ENCODE measurements at regions not wholly inside any gene's neighbourhood (a gene's known extent, or its start where the extent isn't known, plus 50 kb on each side); places are given as distances from the start of the nearest gene placed in this dataset.

- TF ChIP-seq, protein P1, sequence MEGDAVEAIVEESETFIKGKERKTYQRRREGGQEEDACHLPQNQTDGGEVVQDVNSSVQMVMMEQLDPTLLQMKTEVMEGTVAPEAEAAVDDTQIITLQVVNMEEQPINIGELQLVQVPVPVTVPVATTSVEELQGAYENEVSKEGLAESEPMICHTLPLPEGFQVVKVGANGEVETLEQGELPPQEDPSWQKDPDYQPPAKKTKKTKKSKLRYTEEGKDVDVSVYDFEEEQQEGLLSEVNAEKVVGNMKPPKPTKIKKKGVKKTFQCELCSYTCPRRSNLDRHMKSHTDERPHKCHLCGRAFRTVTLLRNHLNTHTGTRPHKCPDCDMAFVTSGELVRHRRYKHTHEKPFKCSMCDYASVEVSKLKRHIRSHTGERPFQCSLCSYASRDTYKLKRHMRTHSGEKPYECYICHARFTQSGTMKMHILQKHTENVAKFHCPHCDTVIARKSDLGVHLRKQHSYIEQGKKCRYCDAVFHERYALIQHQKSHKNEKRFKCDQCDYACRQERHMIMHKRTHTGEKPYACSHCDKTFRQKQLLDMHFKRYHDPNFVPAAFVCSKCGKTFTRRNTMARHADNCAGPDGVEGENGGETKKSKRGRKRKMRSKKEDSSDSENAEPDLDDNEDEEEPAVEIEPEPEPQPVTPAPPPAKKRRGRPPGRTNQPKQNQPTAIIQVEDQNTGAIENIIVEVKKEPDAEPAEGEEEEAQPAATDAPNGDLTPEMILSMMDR (IDR thresholded peaks at IDR 0.05): no peak
- no peak for TF ChIP-seq EP300 (IDR thresholded peaks at IDR 0.05)
These were observed 52.3 kb upstream of the KLHL25 start for GRCh38 chr15:85847031-85847430.
